Left lung (tissue), 4 donors: ENCODE measurements at regions not wholly inside any gene's neighbourhood (a gene's known extent, or its start where the extent isn't known, plus 50 kb on each side); places are given as distances from the start of the nearest gene placed in this dataset.

Experiments used
- ATAC-seq: fragments of 200-7000 bp; cut with Tn5 transposase; one replicate; pipeline ENCODE4 v1.9.1; 2020; ENCODE audit warnings: moderate library complexity
- DNase-seq, 4 donors: peaks; one replicate each; pipeline ENCODE4 v3.0.0-alpha.2; 2013 to 2020
- H3K27ac ChIP-seq, 2 donors: fragments of 200-600 bp; sonication (generic) in 1 of 2; one replicate each; pipeline versions ENCODE4 v1.5.0 to v1.8.0; 2020 to 2021
- H3K27me3 ChIP-seq, 2 donors: fragments of 200-600 bp; sonication (generic) in 1 of 2; one replicate each; pipeline versions ENCODE4 v1.5.0 to v1.8.0; 2020 to 2021
- H3K36me3 ChIP-seq, 2 donors: fragments of 200-600 bp; sonication (generic) in 1 of 2; one replicate each; pipeline versions ENCODE4 v1.5.0 to v1.8.0; 2020 to 2021
- H3K4me1 ChIP-seq, 2 donors: fragments of 200-600 bp; one replicate each; pipeline ENCODE4 v1.8.0; 2021
- H3K4me3 ChIP-seq, 2 donors: fragments of 200-600 bp; sonication (generic) in 1 of 2; one replicate each; pipeline versions ENCODE4 v1.5.0 to v1.8.0; 2020 to 2021; ENCODE audit warnings: mild to moderate bottlenecking in 1 of 2
- H3K9me3 ChIP-seq, 2 donors: fragments of 200-600 bp; sonication (generic) in 1 of 2; one replicate each; pipeline versions ENCODE4 v1.5.0 to v1.8.0; 2020 to 2021
- intact Hi-C, 2 donors: fragments of 100-400 bp; cut with DNase I; formaldehyde crosslinking; loops; one replicate each; pipeline versions ENCODE4 v1.11.2 to v1.14.2; 2022
- TF ChIP-seq, protein P1 (sequence below), 2 donors: fragments of 200-600 bp; sonication (generic) in 1 of 2; IDR thresholded peaks; one replicate each; pipeline versions ENCODE4 v1.5.0 to v1.8.0; 2021; ENCODE audit warnings: antibody characterized with exemption in 2 of 2
- donor health status: DM: no; HTN: yes; CAD: no.
- donor health status: DM: no; HTN: no; CAD: no.

DNA sequence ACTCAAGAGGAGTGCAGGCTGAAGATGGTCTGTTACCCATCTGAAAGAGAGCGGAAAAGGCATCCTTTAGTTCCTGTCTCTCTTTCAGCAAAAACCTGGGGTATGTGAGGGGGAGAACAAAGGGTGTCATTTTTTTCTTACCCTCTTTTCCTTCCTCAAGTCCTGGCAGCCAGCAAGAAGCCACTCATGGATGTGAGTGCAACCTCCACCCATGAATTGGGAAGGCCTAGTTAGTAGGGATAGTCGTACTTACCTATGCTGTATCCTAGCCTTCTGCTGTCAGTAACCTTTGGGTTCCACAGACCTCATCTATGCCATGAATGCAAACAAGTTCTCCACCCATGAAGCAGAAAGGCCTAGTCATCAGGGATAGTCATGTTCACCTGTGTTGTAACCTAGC is 472.8 kb downstream of the ZIC1 start:
- Histone ChIP-seq H3K4me1 (no peaks in the 10 kb centered on the region), H3K4me3 (no peak overlapping the region), H3K36me3 (no peaks in the 10 kb centered on the region), H3K27ac (no peak overlapping the region), H3K27me3 (no peaks in the 10 kb centered on the region), H3K9me3 (peaks cover 0 to 57% of the 10 kb centered on the region in 2 donors)
- intact Hi-C loops, result no loop called here
- DNase-seq (no peak), ATAC-seq (no peak)
- TF ChIP-seq, protein P1, sequence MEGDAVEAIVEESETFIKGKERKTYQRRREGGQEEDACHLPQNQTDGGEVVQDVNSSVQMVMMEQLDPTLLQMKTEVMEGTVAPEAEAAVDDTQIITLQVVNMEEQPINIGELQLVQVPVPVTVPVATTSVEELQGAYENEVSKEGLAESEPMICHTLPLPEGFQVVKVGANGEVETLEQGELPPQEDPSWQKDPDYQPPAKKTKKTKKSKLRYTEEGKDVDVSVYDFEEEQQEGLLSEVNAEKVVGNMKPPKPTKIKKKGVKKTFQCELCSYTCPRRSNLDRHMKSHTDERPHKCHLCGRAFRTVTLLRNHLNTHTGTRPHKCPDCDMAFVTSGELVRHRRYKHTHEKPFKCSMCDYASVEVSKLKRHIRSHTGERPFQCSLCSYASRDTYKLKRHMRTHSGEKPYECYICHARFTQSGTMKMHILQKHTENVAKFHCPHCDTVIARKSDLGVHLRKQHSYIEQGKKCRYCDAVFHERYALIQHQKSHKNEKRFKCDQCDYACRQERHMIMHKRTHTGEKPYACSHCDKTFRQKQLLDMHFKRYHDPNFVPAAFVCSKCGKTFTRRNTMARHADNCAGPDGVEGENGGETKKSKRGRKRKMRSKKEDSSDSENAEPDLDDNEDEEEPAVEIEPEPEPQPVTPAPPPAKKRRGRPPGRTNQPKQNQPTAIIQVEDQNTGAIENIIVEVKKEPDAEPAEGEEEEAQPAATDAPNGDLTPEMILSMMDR (IDR thresholded peaks at IDR 0.05), result no peak

DNA sequence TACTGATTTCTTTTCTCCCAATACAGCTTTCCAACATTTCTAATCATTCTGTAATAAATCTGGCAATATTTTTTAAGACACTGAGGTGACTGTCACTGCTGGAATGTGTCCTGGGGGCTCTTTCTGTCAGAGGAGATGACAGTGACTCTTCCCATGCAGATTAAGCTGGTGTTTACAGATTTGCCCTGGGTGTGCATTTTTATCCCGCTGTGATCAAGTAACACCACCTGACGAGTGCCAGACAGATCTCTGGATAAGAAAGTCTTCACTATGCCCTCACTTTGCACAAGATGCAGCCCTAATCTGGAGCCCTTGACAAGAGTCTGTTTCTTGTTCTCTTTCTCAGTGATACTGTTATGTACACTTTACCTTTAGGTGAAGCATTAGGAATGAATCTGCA is 477.7 kb downstream of the ZIC1 start:
- intact Hi-C loops, result no loop called here
- no peak for ATAC-seq
- TF ChIP-seq, protein P1 (IDR thresholded peaks at IDR 0.05), result no peak

DNA sequence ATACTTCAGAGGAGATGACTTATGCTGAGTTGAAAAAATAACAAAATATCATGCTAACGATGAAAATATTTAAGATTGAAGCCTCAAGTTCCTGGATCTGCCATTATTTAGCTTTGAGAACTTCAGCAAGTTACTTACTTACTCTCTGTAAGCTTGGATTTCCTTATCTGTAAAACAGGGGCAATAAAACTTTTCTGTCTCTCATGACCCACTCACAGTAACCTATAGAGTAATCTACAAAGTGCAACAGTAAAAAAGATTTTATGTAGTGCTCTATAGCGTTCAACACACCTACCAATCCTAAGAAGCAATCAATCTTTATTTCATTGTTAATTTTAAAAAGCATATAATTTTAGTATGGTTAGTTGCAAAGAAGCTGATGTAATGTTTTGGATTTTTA is 478.6 kb downstream of the ZIC1 start:
- Histone ChIP-seq H3K27me3 (no peaks in the 10 kb centered on the region), H3K4me3 (no peak overlapping the region), H3K27ac (no peak overlapping the region), H3K9me3 (peaks cover 0 to 10% of the 10 kb centered on the region in 2 donors), H3K4me1 (no peaks in the 10 kb centered on the region), H3K36me3 (no peaks in the 10 kb centered on the region)
- intact Hi-C loops, result no loop called here
- TF ChIP-seq, protein P1 (IDR thresholded peaks at IDR 0.05), result no peak
- DNase-seq (no peak), ATAC-seq (no peak)

More for the DNA sequence above, 477.7 kb downstream of the ZIC1 start:
- H3K36me3 ChIP-seq, result no peaks in the 10 kb centered on the region
- no peaks in the 10 kb centered on the region for H3K27me3 ChIP-seq
- H3K9me3 ChIP-seq, result peaks cover 0 to 20% of the 10 kb centered on the region in 2 donors
- H3K27ac ChIP-seq, result no peak overlapping the region
- no peak overlapping the region for H3K4me3 ChIP-seq
- no peak for DNase-seq
- no peaks in the 10 kb centered on the region for H3K4me1 ChIP-seq

DNA sequence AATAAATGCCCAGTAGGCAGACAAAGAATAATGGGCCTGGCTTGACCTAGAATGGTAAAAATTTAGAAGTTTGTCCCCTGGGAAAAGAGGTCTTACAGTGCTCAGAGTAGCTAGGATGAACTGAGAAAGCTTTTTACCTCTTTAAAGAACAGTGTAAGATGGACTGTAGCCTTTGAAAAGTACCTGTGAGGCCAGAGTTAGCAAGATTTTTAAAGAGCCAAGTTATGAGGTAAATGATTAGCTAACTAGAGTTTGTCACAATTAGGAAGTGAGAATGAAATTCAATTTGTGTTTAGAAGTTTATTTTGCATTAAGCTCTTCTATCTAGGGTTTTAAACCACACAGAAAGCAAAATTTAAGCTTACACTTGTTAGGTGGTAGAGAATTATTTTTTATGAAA is 480.9 kb downstream of the ZIC1 start:
- no peak for ATAC-seq
- TF ChIP-seq, protein P1 (IDR thresholded peaks at IDR 0.05), result no peak
- DNase-seq, result no peak

DNA sequence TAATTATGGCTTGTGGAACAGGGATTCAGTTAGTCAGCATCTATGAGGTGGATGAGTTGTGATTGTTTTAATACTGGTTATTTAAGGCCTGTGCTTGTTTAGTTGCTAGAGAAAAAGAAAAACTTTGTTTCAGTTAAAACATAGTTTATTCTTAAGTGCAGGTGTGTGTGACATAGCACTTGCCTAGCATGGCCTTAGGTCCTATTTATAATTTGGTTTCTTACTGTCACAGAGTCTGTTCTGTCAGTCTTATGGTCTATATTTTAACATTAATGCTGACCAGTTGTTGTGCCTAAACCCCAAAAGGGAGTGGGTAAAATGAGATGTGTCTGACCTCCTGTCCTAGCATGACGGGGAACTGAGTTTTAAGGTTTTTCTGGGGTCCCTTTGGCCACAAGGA is 486.3 kb downstream of the ZIC1 start:
- H3K4me3 ChIP-seq, result no peak overlapping the region
- no peak overlapping the region for H3K27ac ChIP-seq
- ATAC-seq (no peak), DNase-seq (no peak)
- intact Hi-C loops, result no loop called here
- no peaks in the 10 kb centered on the region for H3K9me3 ChIP-seq
- TF ChIP-seq, protein P1 (IDR thresholded peaks at IDR 0.05), result no peak
- no peaks in the 10 kb centered on the region for H3K4me1 ChIP-seq
- H3K27me3 ChIP-seq, result no peaks in the 10 kb centered on the region
- no peaks in the 10 kb centered on the region for H3K36me3 ChIP-seq

More for the DNA sequence above, 480.9 kb downstream of the ZIC1 start:
- no peaks in the 10 kb centered on the region for H3K27me3 ChIP-seq
- H3K36me3 ChIP-seq, result no peaks in the 10 kb centered on the region
- H3K4me1 ChIP-seq, result no peaks in the 10 kb centered on the region
- intact Hi-C loops, result no loop called here
- H3K9me3 ChIP-seq, result no peaks in the 10 kb centered on the region
- no peak overlapping the region for H3K27ac ChIP-seq
- no peak overlapping the region for H3K4me3 ChIP-seq
